Ishikawa (cell line): ENCODE measurements at regions not wholly inside any gene's neighbourhood (a gene's known extent, or its start where the extent isn't known, plus 50 kb on each side); places are given as distances from the start of the nearest gene placed in this dataset.

Experiments used
- CEBPB ChIP-seq: IDR thresholded peaks from 2 replicates; pipeline ENCODE4 v1.6.1; 2012
- CREB1 ChIP-seq: IDR thresholded peaks from 2 replicates; pipeline ENCODE4 v1.6.1; 2012; ENCODE audit warnings: low read depth
- EGR1 ChIP-seq: IDR thresholded peaks from 2 replicates; pipeline ENCODE4 v1.6.1; 2012
- EP300 ChIP-seq: IDR thresholded peaks from 2 replicates; pipeline ENCODE4 v1.6.1; 2012; ENCODE audit warnings: borderline replicate concordance
- FOXM1 ChIP-seq: IDR thresholded peaks from 2 replicates; pipeline ENCODE4 v1.6.1; 2012; ENCODE audit warnings: low read depth, borderline replicate concordance
- MAX ChIP-seq: IDR thresholded peaks from 2 replicates; pipeline ENCODE4 v1.6.1; 2012
- NFIC ChIP-seq: IDR thresholded peaks from 2 replicates; pipeline ENCODE4 v1.6.1; 2012
- RAD21 ChIP-seq: IDR thresholded peaks from 2 replicates; pipeline ENCODE4 v1.6.1; 2012; ENCODE audit warnings: low read depth
- REST ChIP-seq: IDR thresholded peaks from 2 replicates; pipeline ENCODE4 v1.6.1; 2012; ENCODE audit warnings: low read depth, mild to moderate bottlenecking
- TAF1 ChIP-seq: IDR thresholded peaks from 2 replicates; pipeline ENCODE4 v1.6.1; 2012; ENCODE audit warnings: low read depth, mild to moderate bottlenecking
- TCF12 ChIP-seq: IDR thresholded peaks from 2 replicates; pipeline ENCODE4 v1.6.1; 2012; ENCODE audit warnings: low read depth
- TEAD4 ChIP-seq: IDR thresholded peaks from 2 replicates; pipeline ENCODE4 v1.6.1; 2012
- USF1 ChIP-seq: IDR thresholded peaks from 2 replicates; pipeline ENCODE4 v1.6.1; 2012
- YY1 ChIP-seq: IDR thresholded peaks from 2 replicates; pipeline ENCODE4 v1.6.1; 2012; ENCODE audit warnings: low read depth
- ZBTB7A ChIP-seq: IDR thresholded peaks from 2 replicates; pipeline ENCODE4 v1.6.1; 2012; ENCODE audit warnings: low read depth

GRCh38 chr10:94268652-94269051, 94.1 kb downstream of the NOC3L start:
- TF ChIP-seq CEBPB (no peak), TAF1 (no peak), CREB1 (no peak), EGR1 (no peak), FOXM1 (no peak), ZBTB7A (no peak), REST (no peak), YY1 (no peak), NFIC (no peak), TEAD4 (no peak), RAD21 (no peak), TCF12 (no peak), USF1 (no peak), EP300 (no peak)

- TF ChIP-seq CEBPB, result no peak
- TF ChIP-seq ZBTB7A, result no peak
- TF ChIP-seq FOXM1, result no peak
- TF ChIP-seq TEAD4, result no peak
- TF ChIP-seq RAD21, result no peak
- no peak for TF ChIP-seq MAX
- TF ChIP-seq NFIC, result no peak
- no peak for TF ChIP-seq USF1
- no peak for TF ChIP-seq EP300
- TF ChIP-seq REST, result no peak
- TF ChIP-seq YY1, result no peak
- TF ChIP-seq TAF1, result no peak
Measured at GRCh38 chr10:94274142-94274787, 88.5 kb downstream of the NOC3L start.

GRCh38 chr10:94276140-94276539, 86.6 kb downstream of the NOC3L start:
- TF ChIP-seq MAX (no peak), YY1 (no peak), ZBTB7A (no peak), TCF12 (no peak), RAD21 (no peak), REST (no peak)

- TF ChIP-seq NFIC (no peak), CREB1 (no peak), EGR1 (no peak), RAD21 (no peak), REST (no peak), TCF12 (no peak), EP300 (no peak), ZBTB7A (no peak), FOXM1 (no peak), CEBPB (no peak), MAX (no peak), TAF1 (no peak), TEAD4 (no peak), USF1 (no peak), YY1 (no peak)
Measured at GRCh38 chr10:94277450-94277849, 85.3 kb downstream of the NOC3L start.
